8988T (cell line): ENCODE measurements at regions not wholly inside any gene's neighbourhood (a gene's known extent, or its start where the extent isn't known, plus 50 kb on each side); places are given as distances from the start of the nearest gene placed in this dataset.
"Not testable (repeated sequence)": the region's sequence is repeated elsewhere in the genome, so short reads cannot be mapped to it uniquely, and the experiment has no call there.

ENCODE experiments used
- DNase-seq: peaks from one replicate; pipeline ENCODE4 v3.0.0; 2011

GRCh38 chr5:135279328-135279727 is 119.7 kb downstream of the MACROH2A1 start:
- DNase-seq = no peak

GRCh38 chr5:135276151-135276550 is 122.9 kb downstream of the MACROH2A1 start:
- no peak for DNase-seq

- DNase-seq = no peak
These were observed 125.8 kb downstream of the MACROH2A1 start for GRCh38 chr5:135273212-135273611.

GRCh38 chr5:135272311-135272805 is 126.7 kb downstream of the MACROH2A1 start:
- DNase-seq = no peak

GRCh38 chr5:135271533-135272310 is 127.3 kb downstream of the MACROH2A1 start:
- DNase-seq = no peak

GRCh38 chr5:135269931-135270421 is 129.1 kb downstream of the MACROH2A1 start:
- no peak for DNase-seq

GRCh38 chr5:135269199-135269598 is 129.8 kb downstream of the MACROH2A1 start:
- DNase-seq = no peak

GRCh38 chr5:135266975-135267374 is 132.1 kb downstream of the MACROH2A1 start:
- DNase-seq = no peak

GRCh38 chr5:135266303-135266635 is 132.8 kb downstream of the MACROH2A1 start:
- DNase-seq = no peak

- DNase-seq = no peak
These were observed 133.3 kb downstream of the MACROH2A1 start for GRCh38 chr5:135265497-135266302.

- no peak for DNase-seq
These were observed 134.3 kb downstream of the MACROH2A1 start for GRCh38 chr5:135264451-135265440.

GRCh38 chr5:135263022-135263668 is 135.9 kb downstream of the MACROH2A1 start:
- no peak for DNase-seq

- DNase-seq = no peak
These were observed 136.7 kb downstream of the MACROH2A1 start for GRCh38 chr5:135262364-135262763.

- not testable (repeated sequence) for DNase-seq
These were observed 138.9 kb downstream of the MACROH2A1 start for GRCh38 chr5:135260108-135260507.

- DNase-seq = no peak
These were observed 143.4 kb downstream of the MACROH2A1 start for GRCh38 chr5:135255461-135256178.

GRCh38 chr5:135254183-135254582 is 144.8 kb downstream of the MACROH2A1 start:
- DNase-seq = no peak

- no peak for DNase-seq
These were observed 145.3 kb downstream of the MACROH2A1 start for GRCh38 chr5:135253601-135254178.

- DNase-seq = no peak
These were observed 147.9 kb downstream of the MACROH2A1 start for GRCh38 chr5:135251093-135251492.

GRCh38 chr5:135250671-135251070 is 148.4 kb downstream of the MACROH2A1 start:
- no peak for DNase-seq

GRCh38 chr5:135249658-135250057 is 149.4 kb downstream of the MACROH2A1 start:
- no peak for DNase-seq

- no peak for DNase-seq
These were observed 150.2 kb downstream of the MACROH2A1 start for GRCh38 chr5:135248801-135249231.
